Prostate gland (tissue), 2 donors: ENCODE measurements at regions not wholly inside any gene's neighbourhood (a gene's known extent, or its start where the extent isn't known, plus 50 kb on each side); places are given as distances from the start of the nearest gene placed in this dataset.

Source experiments
- DNase-seq: peaks from one replicate; pipeline ENCODE4 v3.0.0-alpha.2; 2019; ENCODE audit warnings: low spot score
- H3K27ac ChIP-seq, 2 donors: fragments of 200-600 bp; sonication (generic); 2 replicates each; pipeline ENCODE4 v1.5.1; 2017 to 2019
- H3K27me3 ChIP-seq: fragments of 200-600 bp; sonication (generic); replicated peaks from 2 replicates; pipeline ENCODE4 v1.5.1; 2019; ENCODE audit not compliant: insufficient read depth
- H3K36me3 ChIP-seq, 2 donors: fragments of 200-600 bp; sonication (generic); 1 replicate in 1 of 2; 2 replicates in 1 of 2; pipeline versions ENCODE4 v1.5.1 to v1.8.1; 2017 to 2019
- H3K4me1 ChIP-seq: fragments of 200-600 bp; sonication (generic); replicated peaks from 2 replicates; pipeline ENCODE4 v1.5.1; 2019
- H3K4me3 ChIP-seq, 2 donors: fragments of 200-600 bp; sonication (generic); 2 replicates each; pipeline ENCODE4 v1.5.1; 2017 to 2019
- H3K9me3 ChIP-seq: fragments of 200-600 bp; sonication (generic); 2 replicates; pipeline ENCODE4 v1.5.1; 2017
- CTCF ChIP-seq, 4 experiments: fragments of 200-600 bp in 2 of 4; fragments of 450-650 bp in 2 of 4; sonication (generic) in 2 of 4; IDR thresholded peaks; 1 replicate in 3 of 4; 2 replicates in 1 of 4; pipeline ENCODE4 v1.5.1; 2016 to 2019; ENCODE audit warnings: antibody characterized with exemption in 4 of 4, mild to moderate bottlenecking in 2 of 4, moderate library complexity in 2 of 4
- POLR2A ChIP-seq: fragments of 450-650 bp; IDR thresholded peaks from one replicate; pipeline ENCODE4 v1.6.1; 2016; ENCODE audit warnings: antibody characterized with exemption, mild to moderate bottlenecking
- POLR2AphosphoS5 ChIP-seq: sonication (generic); formaldehyde crosslinking; IDR thresholded peaks from one replicate; pipeline ENCODE4 v1.6.1; 2017; ENCODE audit warnings: antibody characterized with exemption
- WGBS: methylation state at CpG from one replicate; pipeline ENCODE4 v1.1.5; 2018; 5-methylcytosine and 5-hydroxymethylcytosine counted together
- intact Hi-C: fragments of 100-400 bp; cut with DNase I; formaldehyde crosslinking; loops from one replicate; pipeline ENCODE4 v1.14.2; 2022

DNA sequence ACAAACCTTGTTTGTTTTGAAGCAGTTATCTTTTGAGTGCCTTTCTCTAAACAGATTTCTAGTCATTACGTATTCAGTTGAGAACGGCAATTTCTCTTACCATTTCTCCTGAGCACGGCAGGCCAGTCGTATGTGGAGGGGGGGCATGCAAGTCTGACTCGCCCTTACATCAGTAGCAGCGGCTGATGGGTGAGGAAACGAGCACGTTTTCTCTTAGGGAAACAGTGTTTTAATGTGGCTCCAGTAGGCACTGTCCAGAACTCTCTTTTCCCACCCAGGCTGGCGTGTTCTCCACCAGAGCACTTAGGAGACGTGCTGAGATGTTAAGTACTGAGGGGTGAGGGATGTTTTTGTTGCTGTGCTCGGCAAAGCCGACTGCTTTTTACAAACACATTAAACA, 240.5 kb downstream of the STIM2 start:
- Histone ChIP-seq H3K27ac (no peak overlapping the region), H3K27me3 (no peaks in the 10 kb centered on the region), H3K4me1 (no peaks in the 10 kb centered on the region), H3K4me3 (no peak overlapping the region), H3K36me3 (no peaks in the 10 kb centered on the region), H3K9me3 (no peaks in the 10 kb centered on the region)
- 28% methylated on average over 12 of the region's 12 CpGs for WGBS
- intact Hi-C loops, result no loop called here
- no peak for TF ChIP-seq POLR2AphosphoS5
- no peak for TF ChIP-seq CTCF (IDR thresholded peaks at IDR 0.05)
- no peak for TF ChIP-seq POLR2A
- DNase-seq, result no peak

DNA sequence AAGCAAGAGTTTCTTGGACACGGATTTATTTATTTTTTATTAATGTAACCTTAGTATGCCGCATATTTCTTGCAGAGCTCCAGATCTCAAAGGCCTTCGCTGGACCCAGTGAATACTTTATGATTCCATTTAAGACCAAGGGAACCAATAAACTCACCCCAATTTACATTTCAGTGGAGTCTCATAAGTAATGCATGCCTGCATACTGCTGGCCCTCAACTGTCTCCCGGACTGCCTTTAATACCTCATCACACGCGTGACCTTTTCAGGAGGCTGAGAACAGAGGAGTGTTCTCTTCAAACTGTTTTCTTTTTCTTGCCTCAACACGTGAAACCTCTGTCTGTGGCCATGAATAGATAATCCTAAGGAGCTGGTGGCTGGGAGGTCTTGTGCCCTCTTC, 240.9 kb downstream of the STIM2 start:
- H3K27me3 ChIP-seq, result no peaks in the 10 kb centered on the region
- no peaks in the 10 kb centered on the region for H3K4me1 ChIP-seq
- intact Hi-C loops, result no loop called here
- no peak overlapping the region for H3K4me3 ChIP-seq
- no peaks in the 10 kb centered on the region for H3K36me3 ChIP-seq
- no peaks in the 10 kb centered on the region for H3K9me3 ChIP-seq
- WGBS, result 38% methylated on average over 7 of the region's 7 CpGs
- no peak for TF ChIP-seq POLR2A
- TF ChIP-seq POLR2AphosphoS5, result peak; percentile 34
- TF ChIP-seq CTCF (IDR thresholded peaks at IDR 0.05), result no peak
- DNase-seq, result no peak
- no peak overlapping the region for H3K27ac ChIP-seq

GRCh38 chr4:27111627-27112026, 251.0 kb downstream of the STIM2 start:
- WGBS, result 71% methylated on average over 3 of the region's 3 CpGs
- no peaks in the 10 kb centered on the region for H3K27me3 ChIP-seq
- H3K36me3 ChIP-seq, result no peaks in the 10 kb centered on the region
- no peak overlapping the region for H3K4me3 ChIP-seq
- intact Hi-C loops, result no loop called here
- H3K4me1 ChIP-seq, result no peaks in the 10 kb centered on the region
- H3K27ac ChIP-seq, result no peak overlapping the region
- no peaks in the 10 kb centered on the region for H3K9me3 ChIP-seq
- no peak for DNase-seq
- no peak for TF ChIP-seq CTCF (IDR thresholded peaks at IDR 0.05)
- no peak for TF ChIP-seq POLR2A
- TF ChIP-seq POLR2AphosphoS5, result no peak

- H3K9me3 ChIP-seq, result no peaks in the 10 kb centered on the region
- H3K27me3 ChIP-seq, result no peaks in the 10 kb centered on the region
- no peaks in the 10 kb centered on the region for H3K4me1 ChIP-seq
- intact Hi-C loops, result no loop called here
- TF ChIP-seq POLR2AphosphoS5 (no peak), POLR2A (no peak), CTCF (IDR thresholded peaks at IDR 0.05) (no peak)
- WGBS, result 90% methylated on average over 3 of the region's 3 CpGs
- no peak for DNase-seq
- H3K36me3 ChIP-seq, result no peaks in the 10 kb centered on the region
- H3K27ac ChIP-seq, result no peak overlapping the region
- H3K4me3 ChIP-seq, result no peak overlapping the region
Measured at GRCh38 chr4:27112587-27112986, 251.9 kb downstream of the STIM2 start.

GRCh38 chr4:27115221-27115620, 254.6 kb downstream of the STIM2 start:
- TF ChIP-seq POLR2AphosphoS5, result no peak
- no peak for TF ChIP-seq CTCF (IDR thresholded peaks at IDR 0.05)
- no peak for TF ChIP-seq POLR2A
- H3K4me1 ChIP-seq, result no peaks in the 10 kb centered on the region
- no peaks in the 10 kb centered on the region for H3K27me3 ChIP-seq
- no peaks in the 10 kb centered on the region for H3K9me3 ChIP-seq
- WGBS, result 63% methylated on average over 4 of the region's 4 CpGs
- H3K36me3 ChIP-seq, result no peaks in the 10 kb centered on the region
- H3K4me3 ChIP-seq, result no peak overlapping the region
- DNase-seq, result no peak
- intact Hi-C loops, result no loop called here
- no peak overlapping the region for H3K27ac ChIP-seq
